Nephron progenitor cell (in vitro differentiated cells): ENCODE measurements at regions not wholly inside any gene's neighbourhood (a gene's known extent, or its start where the extent isn't known, plus 50 kb on each side); places are given as distances from the start of the nearest gene placed in this dataset.

Source experiments
- DNase-seq: peaks from one replicate; pipeline ENCODE4 v3.0.0; 2021
- H3K27ac Mint-ChIP-seq: 2 replicates; pipeline ENCODE4 v1.8.0; 2021; ENCODE audit warnings: mild to moderate bottlenecking, moderate library complexity, mixed read lengths
- H3K27me3 Mint-ChIP-seq: 2 replicates; pipeline ENCODE4 v1.8.0; 2021; ENCODE audit warnings: mild to moderate bottlenecking, low read depth, mixed read lengths; ENCODE audit not compliant: poor library complexity
- H3K36me3 Mint-ChIP-seq: 2 replicates; pipeline ENCODE4 v1.8.0; 2021; ENCODE audit warnings: low read depth, mixed read lengths
- H3K4me1 Mint-ChIP-seq: 2 replicates; pipeline ENCODE4 v1.8.0; 2021; ENCODE audit warnings: mixed read lengths
- H3K4me3 Mint-ChIP-seq: 2 replicates; pipeline ENCODE4 v1.8.0; 2021; ENCODE audit warnings: mild to moderate bottlenecking, moderate library complexity, mixed read lengths
- H3K9me3 Mint-ChIP-seq: 2 replicates; pipeline ENCODE4 v1.8.0; 2021; ENCODE audit warnings: mild to moderate bottlenecking, moderate library complexity, mixed read lengths
- TF ChIP-seq, protein P1 (sequence below): fragments of 200-600 bp; sonication (generic); IDR thresholded peaks from 2 replicates; pipeline ENCODE4 v1.5.0; 2021; ENCODE audit warnings: antibody characterized with exemption

DNA sequence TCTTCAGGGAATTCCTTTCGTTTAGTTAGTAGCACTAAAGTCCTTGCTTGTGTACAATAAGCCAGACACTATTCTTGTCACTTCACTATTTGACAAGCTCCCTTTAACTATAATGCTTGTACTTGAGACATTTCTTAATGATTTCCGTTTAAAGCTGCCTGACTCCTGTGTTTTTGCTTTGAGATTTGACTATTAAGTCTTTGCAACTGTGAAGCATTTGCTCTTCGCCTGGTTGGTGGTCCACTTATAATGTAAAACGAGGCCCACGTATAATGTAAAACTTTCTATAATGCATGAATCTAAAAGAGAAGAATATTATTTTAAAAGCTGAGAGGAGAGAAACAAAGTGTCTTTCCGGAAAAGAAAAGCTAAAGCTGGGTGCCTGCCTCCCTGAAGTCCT is 204.1 kb upstream of the FAM47C start:
- no peak for DNase-seq
- Mint-ChIP-seq H3K36me3 (no peaks in the 10 kb centered on the region), H3K9me3 (peaks cover 24% of the 10 kb centered on the region), H3K4me3 (no peak overlapping the region), H3K27me3 (no peaks in the 10 kb centered on the region), H3K4me1 (no peaks in the 10 kb centered on the region), H3K27ac (no peak overlapping the region)
- TF ChIP-seq, protein P1, sequence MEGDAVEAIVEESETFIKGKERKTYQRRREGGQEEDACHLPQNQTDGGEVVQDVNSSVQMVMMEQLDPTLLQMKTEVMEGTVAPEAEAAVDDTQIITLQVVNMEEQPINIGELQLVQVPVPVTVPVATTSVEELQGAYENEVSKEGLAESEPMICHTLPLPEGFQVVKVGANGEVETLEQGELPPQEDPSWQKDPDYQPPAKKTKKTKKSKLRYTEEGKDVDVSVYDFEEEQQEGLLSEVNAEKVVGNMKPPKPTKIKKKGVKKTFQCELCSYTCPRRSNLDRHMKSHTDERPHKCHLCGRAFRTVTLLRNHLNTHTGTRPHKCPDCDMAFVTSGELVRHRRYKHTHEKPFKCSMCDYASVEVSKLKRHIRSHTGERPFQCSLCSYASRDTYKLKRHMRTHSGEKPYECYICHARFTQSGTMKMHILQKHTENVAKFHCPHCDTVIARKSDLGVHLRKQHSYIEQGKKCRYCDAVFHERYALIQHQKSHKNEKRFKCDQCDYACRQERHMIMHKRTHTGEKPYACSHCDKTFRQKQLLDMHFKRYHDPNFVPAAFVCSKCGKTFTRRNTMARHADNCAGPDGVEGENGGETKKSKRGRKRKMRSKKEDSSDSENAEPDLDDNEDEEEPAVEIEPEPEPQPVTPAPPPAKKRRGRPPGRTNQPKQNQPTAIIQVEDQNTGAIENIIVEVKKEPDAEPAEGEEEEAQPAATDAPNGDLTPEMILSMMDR: no peak

DNA sequence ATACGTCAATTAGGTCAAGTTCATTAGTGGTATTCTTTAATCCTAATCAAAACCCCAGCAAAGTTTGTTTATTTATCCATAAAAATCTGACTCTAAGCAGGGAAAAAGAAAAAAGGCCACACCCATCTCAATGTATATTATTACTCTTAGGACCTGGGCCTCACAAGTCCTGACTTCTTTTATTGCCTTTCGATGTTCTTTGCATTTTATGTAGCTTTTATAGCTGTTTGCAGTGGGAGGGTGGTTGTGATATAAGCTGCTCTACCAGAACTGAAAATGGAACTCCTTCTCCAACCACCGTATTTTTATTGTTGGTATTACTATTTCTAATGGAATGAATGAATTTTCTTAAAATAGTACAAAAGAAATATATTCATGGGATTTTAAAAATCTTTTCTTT is 163.3 kb upstream of the FAM47C start:
- TF ChIP-seq, protein P1: no peak
- no peak for DNase-seq
- no peak overlapping the region for H3K4me3 Mint-ChIP-seq
- H3K27ac Mint-ChIP-seq: no peak overlapping the region
- peaks cover 5% of the 10 kb centered on the region for H3K27me3 Mint-ChIP-seq
- no peaks in the 10 kb centered on the region for H3K36me3 Mint-ChIP-seq
- peaks cover 8% of the 10 kb centered on the region for H3K9me3 Mint-ChIP-seq
- peaks cover 12% of the 10 kb centered on the region for H3K4me1 Mint-ChIP-seq

DNA sequence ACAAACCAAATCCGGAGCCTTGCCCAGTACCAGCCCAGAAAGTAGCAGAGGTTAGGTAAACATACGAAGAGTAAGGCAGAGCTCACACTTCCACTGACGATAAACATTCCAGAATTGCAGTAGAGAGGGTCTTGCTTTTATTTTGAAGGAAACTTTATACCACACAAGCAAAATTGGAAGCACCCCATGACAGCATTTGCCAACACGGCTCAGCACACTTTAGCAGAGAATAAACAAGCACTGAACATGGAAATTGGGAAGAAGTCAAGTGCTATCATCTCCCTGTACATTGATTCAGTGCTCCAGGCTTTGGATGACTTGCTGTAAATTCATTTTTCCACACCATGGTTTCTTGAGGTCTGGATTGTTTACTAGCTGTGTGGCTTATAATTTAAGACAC is 160.7 kb upstream of the FAM47C start:
- H3K9me3 Mint-ChIP-seq: peaks cover 8% of the 10 kb centered on the region
- H3K4me3 Mint-ChIP-seq: no peak overlapping the region
- no peak for DNase-seq
- no peaks in the 10 kb centered on the region for H3K36me3 Mint-ChIP-seq
- peaks cover 12% of the 10 kb centered on the region for H3K4me1 Mint-ChIP-seq
- TF ChIP-seq, protein P1: no peak
- H3K27ac Mint-ChIP-seq: peak overlapping the region; percentile 85
- H3K27me3 Mint-ChIP-seq: no peaks in the 10 kb centered on the region

DNA sequence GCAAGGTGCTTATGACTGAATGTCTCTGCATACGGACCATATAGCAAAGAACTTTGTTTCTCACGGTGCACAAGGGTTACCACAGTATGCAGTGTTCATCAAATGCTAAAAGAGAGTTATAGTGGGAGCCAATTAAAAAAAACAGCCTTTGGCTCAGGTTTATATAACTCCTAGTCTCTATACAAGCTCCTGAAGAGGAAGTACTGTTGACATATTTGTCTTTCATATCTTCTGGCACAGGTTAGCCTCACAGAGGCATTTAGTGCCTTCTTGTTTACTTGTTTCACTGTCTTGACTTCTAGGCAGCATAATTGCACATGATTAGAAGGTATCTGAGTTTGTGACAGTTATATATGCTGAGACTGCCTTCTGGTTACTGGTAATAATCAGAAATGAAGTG is 158.8 kb upstream of the FAM47C start:
- DNase-seq: no peak
- TF ChIP-seq, protein P1: no peak
- H3K27ac Mint-ChIP-seq: no peak overlapping the region
- H3K27me3 Mint-ChIP-seq: no peaks in the 10 kb centered on the region
- H3K4me3 Mint-ChIP-seq: no peak overlapping the region
- H3K36me3 Mint-ChIP-seq: no peaks in the 10 kb centered on the region
- peaks cover 8% of the 10 kb centered on the region for H3K9me3 Mint-ChIP-seq
- peaks cover 12% of the 10 kb centered on the region for H3K4me1 Mint-ChIP-seq

DNA sequence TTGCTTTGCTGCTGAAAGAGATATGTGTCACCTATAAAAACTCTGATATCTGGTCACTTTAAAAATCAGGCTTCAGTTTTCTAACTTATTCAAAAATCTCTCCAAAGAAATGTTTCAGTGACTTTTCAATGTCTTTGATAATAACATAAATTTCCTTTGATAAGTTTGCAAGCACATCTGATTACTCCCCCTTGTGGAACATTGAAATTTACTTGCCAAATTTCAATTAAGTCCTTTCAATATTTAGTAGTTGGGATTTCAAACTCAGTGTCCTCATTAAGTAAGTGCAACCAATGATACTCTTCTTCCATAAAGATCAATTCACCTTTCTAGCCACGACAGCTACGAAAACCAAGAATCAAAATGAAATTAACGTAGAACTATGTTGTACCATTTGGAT is 151.3 kb upstream of the FAM47C start:
- no peaks in the 10 kb centered on the region for H3K27me3 Mint-ChIP-seq
- H3K4me1 Mint-ChIP-seq: peaks cover 13% of the 10 kb centered on the region
- peaks cover 15% of the 10 kb centered on the region for H3K9me3 Mint-ChIP-seq
- H3K36me3 Mint-ChIP-seq: no peaks in the 10 kb centered on the region
- DNase-seq: no peak
- H3K27ac Mint-ChIP-seq: no peak overlapping the region
- H3K4me3 Mint-ChIP-seq: no peak overlapping the region
- TF ChIP-seq, protein P1: no peak

DNA sequence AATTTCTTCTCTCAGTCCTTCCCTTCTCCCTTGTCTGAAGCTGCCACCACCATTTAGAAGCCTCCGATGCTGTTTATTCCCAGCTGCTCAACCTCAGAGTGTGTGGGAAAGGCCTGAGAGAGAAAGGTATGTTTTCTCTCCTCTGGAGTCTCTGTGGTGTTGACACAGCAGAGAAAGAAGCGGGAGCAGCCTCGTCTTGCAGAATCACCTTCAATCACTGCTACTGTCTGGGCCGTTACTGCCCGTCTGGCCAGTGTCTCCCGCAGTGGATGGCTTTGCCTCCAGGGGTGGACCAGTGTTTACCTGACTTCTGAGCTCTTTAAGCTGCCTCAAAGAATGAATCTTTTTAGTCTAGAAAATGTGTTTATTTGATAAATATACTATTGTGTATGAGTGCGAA is 148.9 kb upstream of the FAM47C start:
- Mint-ChIP-seq H3K27ac (peak overlapping the region; percentile 54), H3K36me3 (no peaks in the 10 kb centered on the region), H3K4me3 (no peak overlapping the region), H3K4me1 (peaks cover 13% of the 10 kb centered on the region), H3K9me3 (peaks cover 15% of the 10 kb centered on the region), H3K27me3 (no peaks in the 10 kb centered on the region)
- no peak for DNase-seq
- TF ChIP-seq, protein P1: no peak
